ENCODE measurements at regions not wholly inside any gene's neighbourhood (a gene's known extent, or its start where the extent isn't known, plus 50 kb on each side); places are given as distances from the start of the nearest gene placed in this dataset.

DNA sequence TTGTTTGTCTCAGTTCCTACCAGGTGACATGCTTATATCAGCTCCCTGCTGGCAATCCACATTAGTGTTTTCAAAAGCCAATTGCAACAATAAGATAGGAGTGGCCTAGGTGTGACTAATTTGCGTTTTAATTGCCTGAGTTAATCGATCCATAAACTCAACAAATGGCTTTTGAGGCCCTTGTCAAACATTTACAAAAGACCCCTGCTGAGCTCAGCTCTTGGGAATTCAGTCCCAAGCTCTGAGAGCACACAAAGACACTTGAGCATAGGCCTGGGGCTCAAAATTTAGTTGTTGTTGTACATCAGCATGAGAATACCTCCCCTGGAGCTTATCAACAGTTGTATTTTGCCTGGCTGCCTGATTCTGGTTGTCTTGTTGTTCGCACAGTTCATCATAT is 1134.4 kb upstream of the TSPY4 start:
- no peak for DNase-seq

DNA sequence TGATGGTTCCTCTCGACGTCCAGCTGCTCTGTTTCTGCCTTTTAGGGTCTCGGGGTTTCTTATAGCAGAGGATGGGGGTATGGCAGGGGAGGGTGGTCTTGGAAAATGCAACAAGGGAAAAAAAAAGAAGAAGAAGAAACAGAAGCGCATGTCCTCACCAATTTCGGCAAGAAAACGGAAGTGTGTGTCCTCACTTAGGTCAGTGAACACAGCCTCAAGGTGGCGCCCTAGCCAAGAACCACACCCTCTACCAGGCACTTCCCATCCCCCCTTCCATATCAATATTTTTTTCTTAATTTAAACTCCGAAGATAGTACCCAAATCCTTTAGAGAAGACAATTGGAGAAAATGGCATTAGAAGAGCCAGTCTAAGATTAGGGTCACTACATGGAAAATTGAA is 1096.1 kb upstream of the TSPY4 start:
- peak in 1 of 2 donors; percentile 7 for DNase-seq

DNA sequence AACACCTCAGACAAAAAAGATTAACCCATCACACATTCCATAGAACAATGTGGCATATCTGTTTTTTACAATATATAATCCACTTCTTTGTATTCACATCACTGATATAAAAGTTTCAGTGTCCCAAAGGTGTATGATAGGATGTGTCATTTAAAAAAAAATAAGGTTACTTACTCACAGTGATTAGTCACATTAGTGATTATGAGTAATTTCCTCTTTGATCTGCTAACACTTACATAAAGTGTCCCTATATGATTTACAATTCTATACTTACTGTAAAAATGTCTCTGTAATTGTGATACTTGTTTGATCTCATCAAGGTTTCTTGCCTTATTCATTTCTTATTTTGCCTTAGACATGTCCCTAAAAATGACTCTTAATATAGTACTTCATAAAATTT is 1063.5 kb upstream of the TSPY4 start:
- DNase-seq: no peak

DNA sequence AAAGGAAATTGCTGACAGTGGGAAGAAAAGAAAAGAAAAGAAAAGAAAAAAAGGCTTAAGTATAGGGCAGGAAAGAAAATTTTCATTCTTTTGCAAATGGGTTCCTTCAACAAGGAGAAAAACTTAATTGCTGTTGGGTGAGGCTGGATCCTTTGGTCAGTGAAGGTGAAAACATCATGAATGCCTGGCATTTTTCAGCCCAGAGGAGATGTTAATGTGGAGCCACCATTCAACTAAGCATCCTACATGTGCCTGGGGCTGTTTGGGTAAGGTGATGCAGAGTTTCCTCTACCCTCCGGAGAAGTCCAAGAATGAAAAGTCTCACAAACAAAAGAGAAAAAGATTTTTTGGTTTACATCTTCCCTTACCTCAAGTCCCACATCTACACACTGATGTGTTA is 1032.2 kb upstream of the TSPY4 start:
- DNase-seq: no peak

DNA sequence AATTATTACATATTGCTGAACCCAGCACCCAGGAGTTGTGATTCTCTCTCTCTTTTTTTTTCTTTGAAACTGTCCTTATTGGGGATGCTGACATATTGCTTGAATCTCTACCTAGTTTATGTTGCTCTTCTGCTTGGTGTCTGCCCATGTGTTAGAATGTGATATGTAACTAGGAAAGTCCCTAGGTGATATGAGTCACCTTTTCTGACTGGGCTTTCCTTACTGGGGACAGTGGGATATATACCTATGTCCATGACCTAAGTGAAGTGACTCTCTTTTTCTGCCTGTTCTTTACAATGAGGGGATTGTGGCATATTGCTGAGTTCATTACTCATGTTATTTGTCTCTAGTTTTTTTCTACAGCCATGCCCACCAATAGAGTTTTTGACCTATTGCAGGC is 1013.2 kb upstream of the TSPY4 start:
- no peak for DNase-seq

DNA sequence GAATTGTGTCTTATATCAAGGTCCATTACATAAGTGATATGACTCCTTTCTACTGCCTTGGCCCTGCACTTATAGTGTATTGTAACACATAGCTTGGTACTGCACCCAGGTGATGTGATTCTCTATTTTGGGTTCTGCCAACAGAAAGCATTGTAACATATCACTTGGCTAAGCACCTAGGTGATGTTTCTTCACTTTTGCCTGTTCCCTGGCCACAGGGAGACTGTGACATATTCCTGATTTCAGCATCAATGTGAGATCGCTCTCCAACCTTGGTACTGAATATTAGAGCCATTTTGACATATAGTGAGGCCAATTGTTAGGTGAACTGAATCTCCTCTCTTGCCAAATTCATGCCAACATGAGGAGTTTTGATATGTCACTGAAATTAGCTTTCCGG is 1010.3 kb upstream of the TSPY4 start:
- DNase-seq: no peak

DNA sequence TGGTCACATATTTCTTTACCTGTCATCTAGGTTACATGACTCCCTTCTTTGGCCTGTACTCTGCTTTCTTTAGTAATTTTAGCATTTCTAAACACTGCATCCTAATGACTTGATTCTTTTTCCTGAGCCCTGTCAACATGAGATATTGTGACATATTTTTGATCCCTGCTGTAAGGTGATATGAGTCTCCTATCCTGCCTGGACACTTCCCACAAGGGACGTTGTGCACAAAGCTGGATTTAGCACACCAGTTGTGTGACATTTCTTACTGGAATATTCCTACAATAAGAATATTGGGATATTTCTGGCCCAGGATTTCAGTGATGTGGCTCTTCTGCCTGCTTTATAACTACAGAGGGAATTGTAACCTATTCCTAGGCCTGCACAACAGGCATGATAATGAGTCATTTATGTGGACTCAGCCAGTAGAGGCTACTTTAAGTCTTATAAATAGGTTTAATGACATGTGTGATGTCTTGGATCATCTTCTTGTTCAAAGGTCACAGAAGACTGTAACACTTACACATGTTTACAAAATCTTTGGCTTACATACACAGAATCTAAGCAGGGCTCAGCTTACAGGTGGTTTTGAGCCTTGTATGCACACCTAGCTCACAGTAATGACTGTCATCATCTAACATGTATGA is 1009.4 kb upstream of the TSPY4 start:
- no peak for DNase-seq

DNA sequence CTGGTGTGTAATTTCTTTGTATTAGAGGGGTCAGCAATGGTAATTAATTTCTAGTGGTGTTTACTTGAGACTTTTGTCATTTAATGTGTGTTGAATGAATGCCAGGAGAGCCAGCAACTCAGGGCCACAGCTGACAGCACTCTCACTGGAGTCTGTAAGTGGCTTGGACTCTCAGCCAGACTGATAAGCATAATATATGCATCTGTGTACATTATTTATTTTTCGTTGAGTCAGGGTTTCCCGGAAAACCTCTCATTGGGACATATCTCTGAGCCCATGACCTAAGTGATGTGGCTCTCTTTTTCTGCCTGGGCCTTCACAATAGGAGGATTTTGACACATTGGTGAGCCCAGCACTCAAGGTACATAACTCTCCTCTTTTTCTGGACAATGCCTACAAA is 1007.8 kb upstream of the TSPY4 start:
- no peak for DNase-seq

DNA sequence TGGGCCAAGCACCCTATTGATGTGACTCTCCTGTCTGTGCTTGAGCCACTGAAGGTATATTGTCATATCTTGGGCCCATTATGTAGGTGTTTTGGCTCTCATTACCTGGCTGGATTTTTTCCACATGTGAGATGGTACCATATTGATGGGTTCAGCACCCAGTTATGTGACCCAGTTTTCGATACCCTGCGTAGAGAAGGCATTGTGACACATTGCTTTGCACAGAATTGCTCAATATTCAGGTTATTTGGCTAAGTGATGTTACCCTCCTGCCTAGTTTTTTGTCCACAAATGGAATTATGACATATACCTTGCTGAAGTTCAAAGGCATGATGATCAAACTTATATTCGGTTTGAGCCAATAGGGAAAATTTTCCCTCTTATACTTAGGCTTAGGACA is 1007.3 kb upstream of the TSPY4 start:
- DNase-seq: no peak

DNA sequence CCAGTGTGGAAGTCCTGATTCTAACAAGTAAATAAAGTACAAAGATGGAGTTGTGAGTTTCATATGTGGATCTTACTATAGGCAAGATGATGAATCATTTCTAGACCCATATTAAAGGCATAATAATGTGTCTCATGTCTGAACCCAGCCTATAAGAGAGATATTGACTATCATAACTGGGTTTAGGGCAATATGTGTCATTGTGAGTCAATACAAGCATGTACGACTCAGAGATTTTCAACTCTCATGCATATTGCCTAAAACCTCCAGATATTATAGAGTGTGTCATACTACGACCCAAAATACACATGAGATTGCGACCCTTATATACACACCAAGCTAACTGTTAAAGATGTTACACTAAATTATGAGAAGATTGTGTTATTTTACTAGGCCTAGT is 1003.9 kb upstream of the TSPY4 start:
- DNase-seq: no peak

DNA sequence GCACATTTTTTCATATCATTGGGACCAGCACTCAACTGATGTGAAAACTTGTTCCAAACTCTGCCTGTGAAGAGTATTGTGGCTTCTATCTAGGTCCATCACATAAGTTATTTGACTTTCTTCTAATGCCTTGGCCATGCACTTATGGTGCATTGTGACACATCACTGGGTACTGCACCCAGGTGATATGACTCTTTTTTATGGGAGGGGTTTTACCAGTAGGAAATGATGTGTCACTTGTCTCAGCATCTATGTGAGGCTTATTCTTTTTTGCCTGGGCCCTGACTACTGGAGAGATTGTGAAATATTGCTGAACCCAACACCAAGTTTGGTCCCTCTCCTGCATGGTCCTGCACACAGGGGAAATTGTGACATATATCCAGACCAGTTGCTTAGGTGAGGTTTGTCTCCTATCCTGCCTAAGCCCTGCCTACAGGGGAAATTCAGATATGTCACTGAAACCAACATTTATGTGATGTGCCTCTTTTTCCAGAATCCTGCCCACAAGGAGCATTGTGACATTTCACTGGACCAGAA is 1001.9 kb upstream of the TSPY4 start:
- DNase-seq: no peak

DNA sequence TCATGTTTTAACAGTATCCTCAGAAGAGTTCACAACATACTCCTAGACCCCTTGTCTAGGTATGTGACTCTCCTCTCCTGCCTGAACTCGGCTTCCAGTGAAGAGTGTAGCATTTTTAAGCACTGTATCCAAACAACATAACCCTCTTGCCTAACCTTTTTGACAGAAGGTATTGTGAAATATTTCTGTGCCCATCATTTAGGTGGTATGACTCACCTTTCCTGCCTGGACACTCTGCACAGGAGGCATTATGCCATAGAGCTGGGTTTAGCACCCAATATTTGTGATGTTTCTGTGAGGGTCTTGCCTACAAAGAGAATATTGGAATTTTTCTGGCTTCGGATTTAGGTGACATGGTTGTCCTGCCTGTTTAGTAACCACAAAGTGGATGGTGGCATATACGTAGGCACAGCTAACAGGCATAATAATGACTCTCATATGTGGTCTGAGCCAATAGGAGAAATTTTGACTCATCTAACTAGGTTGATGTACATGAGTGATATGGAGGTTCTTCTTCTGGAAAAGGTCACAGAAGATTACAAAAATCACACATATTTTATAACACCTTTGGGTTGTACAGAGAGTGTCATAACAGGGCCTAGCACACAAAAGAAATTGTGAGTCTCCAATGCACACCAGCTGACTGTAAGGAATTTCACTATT is 1001.0 kb upstream of the TSPY4 start:
- DNase-seq: no peak

DNA sequence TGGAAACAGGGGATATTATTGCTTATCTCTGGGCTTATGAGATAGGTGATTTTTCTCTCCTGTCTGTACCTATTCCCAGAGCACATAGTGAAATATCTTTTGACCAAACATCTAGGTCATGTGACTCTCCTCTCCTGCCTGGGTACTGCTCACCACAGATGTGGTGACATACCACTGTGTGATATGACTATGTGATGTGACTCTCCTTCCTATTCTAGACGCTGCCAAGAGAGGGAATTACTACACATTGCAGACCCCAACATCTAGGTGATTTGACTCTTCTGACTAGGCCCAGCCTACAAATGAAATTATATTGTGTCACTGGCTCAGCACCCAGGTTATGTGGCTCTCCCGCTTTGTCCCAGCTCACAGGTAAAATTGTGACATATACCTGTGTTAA is 996.3 kb upstream of the TSPY4 start:
- DNase-seq: no peak

DNA sequence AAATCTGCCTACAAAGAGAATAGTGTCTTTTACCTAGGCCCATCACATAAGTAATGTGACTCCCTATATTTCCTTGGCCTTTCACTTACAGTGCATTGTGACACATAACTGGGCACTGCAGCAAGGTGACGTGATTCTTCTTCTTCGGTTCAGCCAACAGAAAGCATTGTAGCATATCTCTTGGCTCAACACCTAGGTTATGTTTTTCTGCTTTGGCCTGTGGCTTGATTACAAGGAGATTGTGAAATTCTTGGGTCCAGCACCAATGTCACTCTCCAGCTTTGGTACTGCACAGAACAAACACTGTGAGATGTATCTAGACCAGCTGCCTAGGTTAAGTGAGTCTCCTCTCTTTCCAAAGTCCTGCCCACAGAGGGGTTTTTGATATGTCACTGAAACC is 995.1 kb upstream of the TSPY4 start:
- DNase-seq: no peak

DNA sequence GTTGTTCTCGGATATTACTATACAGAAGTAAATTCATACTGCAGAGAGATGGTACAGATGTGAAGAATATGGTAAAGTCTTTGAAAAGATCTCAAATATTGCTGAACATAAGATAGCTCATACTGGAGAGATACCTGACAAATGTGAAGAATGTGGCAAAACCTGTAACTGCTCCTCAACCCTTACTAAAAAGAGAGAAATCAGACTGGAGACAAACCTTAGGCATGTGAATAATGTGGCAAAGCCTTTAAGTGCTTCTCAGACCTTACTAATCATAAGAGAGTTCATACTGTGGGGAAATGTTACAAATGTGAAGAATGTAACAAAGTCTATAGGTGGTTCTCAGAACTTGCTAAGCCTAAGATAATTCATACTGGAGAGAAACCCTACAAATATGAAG is 986.0 kb upstream of the TSPY4 start:
- DNase-seq: no peak

DNA sequence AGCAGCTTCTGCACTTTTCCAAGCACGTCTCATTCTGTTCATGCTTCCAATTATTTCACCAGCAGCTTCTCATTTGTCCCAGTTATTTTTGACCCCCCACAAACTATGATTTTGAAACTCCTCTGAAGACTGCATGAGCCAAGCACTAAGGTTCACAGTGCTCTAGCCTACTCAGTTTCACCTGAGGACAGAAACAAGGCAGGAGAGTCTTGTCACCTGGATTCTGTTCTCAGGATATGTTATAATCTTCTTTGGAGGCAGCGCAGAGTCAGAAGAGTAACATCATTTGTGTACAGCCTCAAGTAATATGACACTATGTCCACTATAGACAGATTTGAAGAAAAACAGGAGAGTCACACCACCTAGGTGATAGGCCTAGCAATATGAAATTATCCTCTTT is 985.1 kb upstream of the TSPY4 start:
- no peak for DNase-seq

DNA sequence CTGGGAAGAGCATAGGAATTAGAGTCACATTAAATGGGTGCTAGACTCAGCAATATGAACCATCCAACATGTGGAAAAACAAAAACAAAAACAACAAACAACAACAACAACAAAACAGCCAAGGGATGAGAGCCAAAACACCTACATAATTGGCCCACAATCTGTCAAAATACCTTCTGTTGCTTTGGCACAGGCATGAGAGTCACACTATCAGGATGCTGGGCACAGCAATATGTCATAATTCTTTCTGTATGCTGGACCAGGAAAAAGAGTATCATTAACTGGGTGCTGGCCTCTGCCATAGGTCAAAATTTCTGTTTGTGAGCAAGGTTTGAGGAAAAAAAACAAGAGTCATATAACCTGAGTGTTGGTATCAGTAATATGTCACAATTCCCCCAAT is 979.1 kb upstream of the TSPY4 start:
- DNase-seq: no peak

DNA sequence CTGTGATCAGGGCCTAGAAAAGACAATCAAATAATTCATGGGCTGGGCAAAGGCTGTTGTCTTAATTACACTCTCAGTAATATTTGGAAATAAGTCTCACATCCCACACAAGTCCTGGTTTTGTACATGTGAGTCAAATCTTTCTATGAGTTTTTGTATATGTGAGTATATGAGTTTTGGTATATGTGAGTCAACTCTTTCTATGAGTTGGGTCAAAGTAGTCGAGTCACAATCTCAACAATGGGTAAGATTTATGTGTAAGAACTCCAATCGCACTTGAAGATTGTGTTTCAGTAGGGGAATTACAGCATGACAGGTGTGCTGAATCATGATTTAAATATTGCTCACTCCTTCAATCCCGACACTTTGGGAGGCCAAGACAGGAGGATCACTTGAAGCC is 975.5 kb upstream of the TSPY4 start:
- DNase-seq: no peak

DNA sequence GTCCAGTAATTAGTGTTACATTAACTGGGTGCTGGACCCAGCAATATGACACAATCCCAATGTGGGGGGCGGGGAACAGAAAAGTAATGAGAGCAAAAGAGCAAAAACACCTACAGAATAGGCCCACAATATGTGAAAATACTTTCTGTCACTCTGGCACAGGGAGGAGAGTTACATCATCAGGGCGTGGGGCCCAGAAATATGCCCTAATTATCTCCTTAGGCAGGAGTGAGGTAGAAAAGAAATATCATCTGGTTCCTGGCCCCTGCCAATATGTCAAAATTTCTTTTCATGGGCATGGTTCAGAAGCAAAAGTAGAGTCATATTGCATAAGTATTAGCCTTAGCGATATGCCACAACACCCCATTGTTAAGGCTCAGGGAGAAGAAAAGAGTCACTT is 959.8 kb upstream of the TSPY4 start:
- DNase-seq: no peak

DNA sequence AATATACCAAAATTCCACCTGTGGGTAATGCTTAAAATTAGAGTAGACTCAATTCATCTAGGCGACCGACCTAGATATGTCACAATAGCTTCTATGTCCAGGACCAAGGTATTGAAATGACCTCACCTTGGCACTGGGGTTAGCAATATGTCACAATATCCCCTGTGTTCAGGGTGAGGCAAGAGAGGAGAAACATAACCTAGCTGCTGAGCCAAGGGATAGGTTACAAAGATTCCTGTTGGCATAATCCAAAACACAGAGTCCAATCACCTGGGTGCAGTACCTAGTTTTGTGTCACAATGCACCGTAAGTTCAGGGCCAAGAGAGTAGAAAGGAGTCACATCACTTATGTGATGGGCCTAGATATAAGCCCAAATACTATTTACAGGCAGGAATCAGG is 957.5 kb upstream of the TSPY4 start:
- no peak for DNase-seq

DNA sequence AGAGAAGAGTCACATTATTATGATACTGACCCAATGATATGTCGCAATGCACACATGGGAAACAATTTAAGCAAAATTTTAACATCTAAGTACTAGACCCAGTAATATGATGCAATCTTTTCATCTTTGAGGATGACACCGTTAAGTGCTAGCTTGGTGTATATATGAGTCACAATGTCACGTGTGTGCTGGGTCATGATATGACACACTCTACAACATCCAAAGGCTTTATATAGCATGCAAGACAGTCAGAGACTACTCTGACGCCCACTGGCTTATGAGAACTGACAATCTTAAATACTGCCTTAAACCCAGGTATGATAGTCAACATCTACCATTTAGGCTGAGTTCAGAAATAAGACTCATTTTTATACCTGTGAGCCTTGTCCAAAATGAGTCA is 955.8 kb upstream of the TSPY4 start:
- peak in 1 of 2 donors; percentile 18 for DNase-seq

DNA sequence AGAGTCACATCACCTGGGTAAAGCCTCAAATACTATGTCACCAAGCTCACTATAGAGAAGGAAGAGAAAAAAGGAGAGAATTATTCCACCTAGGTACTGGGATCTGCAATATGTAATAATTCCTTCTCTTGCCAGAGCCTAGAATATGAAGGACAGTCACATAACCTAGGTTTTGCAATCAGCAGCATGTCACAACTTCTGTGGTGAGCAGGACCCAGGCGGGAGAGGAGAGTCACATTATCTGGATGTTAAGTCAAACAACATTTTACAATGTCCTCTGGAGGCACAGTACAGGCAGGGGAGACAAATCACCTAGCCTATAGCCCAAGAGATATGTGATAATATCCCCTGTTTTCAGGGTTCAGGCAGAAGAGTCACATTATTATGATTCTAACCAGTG is 951.2 kb upstream of the TSPY4 start:
- no peak for DNase-seq

DNA sequence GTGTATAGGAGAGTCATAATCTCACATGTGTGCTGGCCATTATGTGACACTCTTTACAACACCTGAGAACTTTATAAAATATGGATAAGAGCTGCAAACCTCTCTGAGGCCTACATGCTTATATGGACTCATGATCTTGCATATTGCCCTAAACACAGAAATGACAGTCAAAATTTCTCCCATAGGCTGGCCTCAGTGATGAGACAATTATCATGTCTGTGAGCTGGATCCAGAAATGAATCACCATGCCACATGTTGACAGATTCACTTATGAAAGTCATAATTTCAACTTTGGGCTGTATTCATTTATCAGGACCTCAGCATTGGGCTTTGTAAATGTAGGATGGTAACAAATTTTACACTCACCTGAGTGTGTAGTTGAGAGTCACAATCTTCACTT is 948.8 kb upstream of the TSPY4 start:
- DNase-seq: no peak

DNA sequence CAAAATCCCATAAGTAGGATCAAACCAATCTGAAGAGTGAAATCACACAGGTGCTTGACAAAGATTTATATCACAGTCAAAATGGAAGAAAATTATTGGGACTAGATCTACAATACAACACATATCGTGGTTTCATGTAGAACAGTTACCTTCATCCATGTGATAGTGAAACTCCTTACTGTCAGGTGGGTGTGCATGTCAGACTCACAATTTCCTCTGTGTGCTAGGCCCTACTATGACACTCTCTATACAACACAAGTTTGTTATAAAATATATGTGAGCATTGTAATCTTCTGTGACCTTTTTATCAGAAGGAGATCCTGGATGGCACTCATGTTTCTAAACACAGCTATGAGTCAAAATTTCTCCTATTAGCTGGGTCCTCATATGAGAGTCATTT is 947.0 kb upstream of the TSPY4 start:
- no peak for DNase-seq

DNA sequence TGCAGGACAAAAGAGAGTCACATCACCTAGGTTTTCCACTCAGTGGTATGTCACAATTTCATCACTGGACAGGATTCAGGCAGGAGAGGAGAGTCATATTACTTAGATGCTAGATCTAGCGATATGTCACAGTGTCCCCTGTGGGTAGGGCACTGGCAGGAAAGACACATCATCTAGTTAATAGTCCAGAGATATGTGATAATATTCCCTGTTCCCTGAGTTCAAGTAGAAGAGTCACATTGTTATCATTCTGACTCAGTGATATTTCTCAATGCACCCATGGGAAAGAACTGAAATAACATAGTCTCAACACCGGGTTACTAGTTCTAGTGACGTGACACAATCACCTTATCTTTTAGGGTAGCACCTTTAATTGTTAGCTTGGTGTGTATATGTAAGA is 944.0 kb upstream of the TSPY4 start:
- no peak for DNase-seq
